Gastrocnemius medialis (tissue), 4 donors: ENCODE measurements at regions not wholly inside any gene's neighbourhood (a gene's known extent, or its start where the extent isn't known, plus 50 kb on each side); places are given as distances from the start of the nearest gene placed in this dataset.

Experiments
- CTCF ChIP-seq, 5 experiments: fragments of 450-650 bp in 3 of 5; fragments of 200-600 bp in 2 of 5; sonication (generic) in 2 of 5; IDR thresholded peaks in 4 of 5; conservative IDR thresholded peaks in 1 of 5; 1 replicate in 4 of 5; 2 replicates in 1 of 5; pipeline ENCODE4 v1.5.1; 2016 to 2019; ENCODE audit warnings: antibody characterized with exemption in 5 of 5, mild to moderate bottlenecking in 3 of 5, moderate library complexity in 3 of 5
- POLR2A ChIP-seq, 2 donors: fragments of 450-650 bp; IDR thresholded peaks; one replicate each; pipeline ENCODE4 v1.6.1; 2017; ENCODE audit warnings: antibody characterized with exemption in 2 of 2, mild to moderate bottlenecking in 2 of 2, moderate library complexity in 2 of 2

GRCh38 chr15:70477750-70478250, 285.6 kb downstream of the UACA start:
- TF ChIP-seq CTCF (IDR thresholded peaks at IDR 0.05 in 4 of 5, conservative IDR thresholded peaks at IDR 0.05 in 1 of 5) (no peak), POLR2A (IDR thresholded peaks at IDR 0.05) (no peak)
